ENCODE measurements at regions not wholly inside any gene's neighbourhood (a gene's known extent, or its start where the extent isn't known, plus 50 kb on each side); places are given as distances from the start of the nearest gene placed in this dataset.

DNA sequence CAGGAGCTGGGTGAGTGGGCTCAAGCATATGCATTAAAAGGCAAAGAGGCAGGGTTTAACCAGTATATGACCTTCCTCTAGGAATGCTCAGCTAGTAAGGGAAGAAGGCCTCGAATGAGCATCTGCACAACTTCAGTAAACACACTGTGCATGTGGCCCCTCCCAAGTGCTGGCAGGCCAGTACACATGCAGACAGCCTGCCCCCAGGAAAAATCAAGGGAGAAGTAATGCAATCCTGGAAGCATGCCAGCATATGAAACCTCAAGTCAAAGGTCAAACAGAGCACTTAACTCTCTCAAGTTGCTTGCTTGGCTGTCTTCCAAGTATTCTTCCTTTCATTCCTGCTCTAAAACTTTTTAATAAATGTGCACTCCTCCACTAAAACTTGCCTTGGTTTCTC lies 208.4 kb downstream of the ACTR3B start:
- Histone ChIP-seq H3K27me3 (ENCODE audit: insufficient read depth, low read length) (no peaks in the 10 kb centered on the region), H2AFZ (ENCODE audit: low read depth, low read length) (no peak overlapping the region), H3K4me1 (ENCODE audit: insufficient read depth, low read length) (no peaks in the 10 kb centered on the region), H3K9me3 (ENCODE audit: low read length) (no peaks in the 10 kb centered on the region), H3K4me3 (ENCODE audit: low read length) (no peak overlapping the region), H3K36me3 (ENCODE audit: insufficient read depth, low read length) (no peaks in the 10 kb centered on the region)

DNA sequence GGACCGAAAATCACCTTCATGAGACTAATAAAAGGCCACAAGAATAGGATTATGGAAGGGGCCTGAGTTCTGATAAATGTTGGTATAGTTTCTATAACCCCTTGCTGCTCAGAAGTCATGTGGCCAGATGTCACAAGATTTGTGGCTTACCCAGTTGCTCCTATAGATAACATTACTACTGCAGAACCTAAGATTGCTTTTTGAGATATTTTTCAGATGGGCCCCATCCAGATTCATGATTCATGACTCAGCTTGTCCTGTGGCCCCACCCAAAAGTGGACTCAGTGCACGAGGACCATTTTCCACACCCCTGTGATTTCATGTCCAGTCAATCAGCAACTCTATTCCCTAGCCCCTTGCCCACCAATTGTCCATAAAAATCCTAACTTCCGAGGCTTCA lies 209.0 kb downstream of the ACTR3B start:
- Histone ChIP-seq H3K27me3 (ENCODE audit: insufficient read depth, low read length) (no peaks in the 10 kb centered on the region), H3K9me3 (ENCODE audit: low read length) (no peaks in the 10 kb centered on the region), H3K4me3 (ENCODE audit: low read length) (no peak overlapping the region), H2AFZ (ENCODE audit: low read depth, low read length) (no peak overlapping the region), H3K36me3 (ENCODE audit: insufficient read depth, low read length) (no peaks in the 10 kb centered on the region), H3K4me1 (ENCODE audit: insufficient read depth, low read length) (no peaks in the 10 kb centered on the region)

GRCh38 chr7:152969335-152969734 lies 209.8 kb downstream of the ACTR3B start:
- Histone ChIP-seq H3K27me3 (ENCODE audit: insufficient read depth, low read length) (no peaks in the 10 kb centered on the region), H3K4me3 (ENCODE audit: low read length) (no peak overlapping the region), H3K4me1 (ENCODE audit: insufficient read depth, low read length) (no peaks in the 10 kb centered on the region), H3K9me3 (ENCODE audit: low read length) (no peaks in the 10 kb centered on the region), H3K36me3 (ENCODE audit: insufficient read depth, low read length) (no peaks in the 10 kb centered on the region), H2AFZ (ENCODE audit: low read depth, low read length) (no peak overlapping the region)

DNA sequence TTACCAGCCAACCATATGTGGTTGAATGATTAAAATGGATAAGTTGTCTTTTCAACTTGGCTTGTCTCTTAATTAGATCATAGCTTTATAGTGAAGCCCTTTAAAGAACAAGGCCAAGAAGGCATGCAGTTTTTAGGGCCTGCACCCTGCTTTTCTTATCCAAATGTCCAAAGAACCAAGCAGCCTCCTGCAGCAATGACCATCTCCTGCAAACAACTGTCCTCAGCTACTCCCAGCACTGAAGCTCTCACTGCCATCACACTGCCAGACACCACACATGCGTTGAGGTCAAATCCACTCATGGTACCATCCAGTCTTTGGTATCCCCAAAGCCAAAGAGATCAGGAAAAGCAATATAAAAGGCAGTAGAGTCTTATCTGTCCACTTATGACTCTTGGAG lies 210.3 kb downstream of the ACTR3B start:
- Histone ChIP-seq H3K9me3 (ENCODE audit: low read length) (no peaks in the 10 kb centered on the region), H3K36me3 (ENCODE audit: insufficient read depth, low read length) (no peaks in the 10 kb centered on the region), H3K4me1 (ENCODE audit: insufficient read depth, low read length) (peaks cover 3% of the 10 kb centered on the region), H3K4me3 (ENCODE audit: low read length) (no peak overlapping the region), H2AFZ (ENCODE audit: low read depth, low read length) (no peak overlapping the region), H3K27me3 (ENCODE audit: insufficient read depth, low read length) (no peaks in the 10 kb centered on the region)

DNA sequence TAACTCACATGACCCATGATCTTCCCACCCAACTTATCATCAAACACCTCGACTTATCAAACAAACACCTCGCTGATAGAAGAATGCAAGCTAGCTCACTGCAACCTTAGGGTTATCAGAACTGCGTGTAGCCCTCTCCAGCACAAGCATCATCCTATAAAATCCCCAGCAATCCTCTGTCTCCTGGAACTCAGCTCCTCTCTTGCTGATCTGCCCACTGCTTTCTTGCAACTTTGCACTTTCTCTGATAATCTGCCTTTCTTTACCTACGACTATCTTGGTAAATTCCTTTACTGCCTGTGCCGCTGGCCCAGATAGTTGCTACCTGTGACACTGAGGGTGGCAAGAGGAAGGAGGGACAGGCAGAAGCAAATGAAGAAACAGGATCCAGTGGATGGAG lies 210.9 kb downstream of the ACTR3B start:
- Histone ChIP-seq H3K4me3 (ENCODE audit: low read length) (no peak overlapping the region), H3K4me1 (ENCODE audit: insufficient read depth, low read length) (peaks cover 3% of the 10 kb centered on the region), H3K36me3 (ENCODE audit: insufficient read depth, low read length) (no peaks in the 10 kb centered on the region), H2AFZ (ENCODE audit: low read depth, low read length) (no peak overlapping the region), H3K9me3 (ENCODE audit: low read length) (no peaks in the 10 kb centered on the region), H3K27me3 (ENCODE audit: insufficient read depth, low read length) (no peaks in the 10 kb centered on the region)

- H3K9me3 ChIP-seq (ENCODE audit: low read length), result no peaks in the 10 kb centered on the region
- peaks cover 3% of the 10 kb centered on the region for H3K4me1 ChIP-seq (ENCODE audit: insufficient read depth, low read length)
- H3K4me3 ChIP-seq (ENCODE audit: low read length), result no peak overlapping the region
- no peak overlapping the region for H2AFZ ChIP-seq (ENCODE audit: low read depth, low read length)
- no peaks in the 10 kb centered on the region for H3K36me3 ChIP-seq (ENCODE audit: insufficient read depth, low read length)
- H3K27me3 ChIP-seq (ENCODE audit: insufficient read depth, low read length), result peaks cover 3% of the 10 kb centered on the region
These were observed 215.0 kb downstream of the ACTR3B start for GRCh38 chr7:152974577-152974976.

GRCh38 chr7:152975076-152975475 lies 215.5 kb downstream of the ACTR3B start:
- Histone ChIP-seq H3K36me3 (ENCODE audit: insufficient read depth, low read length) (no peaks in the 10 kb centered on the region), H3K4me3 (ENCODE audit: low read length) (no peak overlapping the region), H3K9me3 (ENCODE audit: low read length) (no peaks in the 10 kb centered on the region), H3K27me3 (ENCODE audit: insufficient read depth, low read length) (peaks cover 3% of the 10 kb centered on the region), H2AFZ (ENCODE audit: low read depth, low read length) (no peak overlapping the region), H3K4me1 (ENCODE audit: insufficient read depth, low read length) (peaks cover 3% of the 10 kb centered on the region)

DNA sequence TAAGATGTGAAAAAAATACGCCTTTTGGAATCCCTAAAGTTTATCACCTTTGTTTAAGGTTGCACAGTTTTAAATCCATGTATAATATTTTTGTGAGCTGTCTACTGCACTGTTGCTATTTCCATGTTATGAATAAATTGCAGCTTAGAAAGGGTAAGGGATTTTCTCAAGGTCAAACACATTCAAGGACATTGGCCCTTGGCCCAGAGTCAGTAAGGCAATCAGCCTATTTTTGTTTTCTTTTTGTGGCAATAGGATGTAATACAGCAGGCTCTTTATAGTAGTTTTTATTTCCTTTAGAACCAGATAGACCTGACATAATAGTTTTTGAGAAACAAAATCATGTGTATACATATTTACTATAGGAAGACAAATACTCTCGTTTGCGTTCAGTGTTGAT lies 219.8 kb downstream of the ACTR3B start:
- Histone ChIP-seq H3K4me3 (ENCODE audit: low read length) (no peak overlapping the region), H3K36me3 (ENCODE audit: insufficient read depth, low read length) (no peaks in the 10 kb centered on the region), H2AFZ (ENCODE audit: low read depth, low read length) (no peak overlapping the region), H3K4me1 (ENCODE audit: insufficient read depth, low read length) (peaks cover 4% of the 10 kb centered on the region), H3K9me3 (ENCODE audit: low read length) (no peaks in the 10 kb centered on the region), H3K27me3 (ENCODE audit: insufficient read depth, low read length) (peaks cover 3% of the 10 kb centered on the region)

GRCh38 chr7:152984421-152984820 lies 224.9 kb downstream of the ACTR3B start:
- Histone ChIP-seq H3K4me3 (ENCODE audit: low read length) (no peak overlapping the region), H3K9me3 (ENCODE audit: low read length) (no peaks in the 10 kb centered on the region), H3K4me1 (ENCODE audit: insufficient read depth, low read length) (peaks cover 14% of the 10 kb centered on the region), H2AFZ (ENCODE audit: low read depth, low read length) (no peak overlapping the region), H3K36me3 (ENCODE audit: insufficient read depth, low read length) (no peaks in the 10 kb centered on the region), H3K27me3 (ENCODE audit: insufficient read depth, low read length) (no peaks in the 10 kb centered on the region)

GRCh38 chr7:152986376-152986775 lies 226.8 kb downstream of the ACTR3B start:
- Histone ChIP-seq H3K36me3 (ENCODE audit: insufficient read depth, low read length) (no peaks in the 10 kb centered on the region), H3K9me3 (ENCODE audit: low read length) (no peaks in the 10 kb centered on the region), H2AFZ (ENCODE audit: low read depth, low read length) (no peak overlapping the region), H3K4me1 (ENCODE audit: insufficient read depth, low read length) (peaks cover 26% of the 10 kb centered on the region), H3K4me3 (ENCODE audit: low read length) (no peak overlapping the region), H3K27me3 (ENCODE audit: insufficient read depth, low read length) (no peaks in the 10 kb centered on the region)

GRCh38 chr7:152987656-152988055 lies 228.1 kb downstream of the ACTR3B start:
- H3K4me3 ChIP-seq (ENCODE audit: low read length), result no peak overlapping the region
- H3K4me1 ChIP-seq (ENCODE audit: insufficient read depth, low read length), result peaks cover 26% of the 10 kb centered on the region
- no peaks in the 10 kb centered on the region for H3K9me3 ChIP-seq (ENCODE audit: low read length)
- no peak overlapping the region for H2AFZ ChIP-seq (ENCODE audit: low read depth, low read length)
- H3K36me3 ChIP-seq (ENCODE audit: insufficient read depth, low read length), result no peaks in the 10 kb centered on the region
- H3K27me3 ChIP-seq (ENCODE audit: insufficient read depth, low read length), result no peaks in the 10 kb centered on the region

- H2AFZ ChIP-seq (ENCODE audit: low read depth, low read length), result no peak overlapping the region
- H3K27me3 ChIP-seq (ENCODE audit: insufficient read depth, low read length), result no peaks in the 10 kb centered on the region
- no peaks in the 10 kb centered on the region for H3K36me3 ChIP-seq (ENCODE audit: insufficient read depth, low read length)
- H3K4me3 ChIP-seq (ENCODE audit: low read length), result no peak overlapping the region
- H3K4me1 ChIP-seq (ENCODE audit: insufficient read depth, low read length), result peaks cover 22% of the 10 kb centered on the region
- no peaks in the 10 kb centered on the region for H3K9me3 ChIP-seq (ENCODE audit: low read length)
These were observed 230.4 kb downstream of the ACTR3B start for GRCh38 chr7:152989889-152990380.

DNA sequence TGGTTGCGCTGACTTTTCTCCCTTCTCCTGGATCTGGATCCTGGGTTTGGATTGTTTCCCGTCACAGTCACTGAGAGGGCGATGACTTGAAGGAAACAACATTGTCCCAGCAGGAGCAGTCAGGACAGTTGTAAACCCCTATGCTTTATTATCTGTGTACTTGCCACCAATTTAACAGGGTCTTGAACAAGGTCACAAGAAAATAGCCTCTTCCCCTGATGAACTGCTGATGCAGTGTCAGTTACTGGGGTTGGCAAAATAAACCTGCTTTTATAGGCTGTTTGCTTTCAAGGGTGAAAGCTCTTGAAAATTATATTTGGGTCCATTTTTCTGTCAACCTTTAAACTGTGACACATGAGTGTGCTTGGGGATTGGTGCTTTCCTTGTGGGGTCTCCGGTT lies 238.9 kb downstream of the ACTR3B start:
- H3K4me1 ChIP-seq (ENCODE audit: insufficient read depth, low read length), result peaks cover 5% of the 10 kb centered on the region
- no peaks in the 10 kb centered on the region for H3K36me3 ChIP-seq (ENCODE audit: insufficient read depth, low read length)
- H3K4me3 ChIP-seq (ENCODE audit: low read length), result no peak overlapping the region
- H3K9me3 ChIP-seq (ENCODE audit: low read length), result no peaks in the 10 kb centered on the region
- H3K27me3 ChIP-seq (ENCODE audit: insufficient read depth, low read length), result no peaks in the 10 kb centered on the region
- no peak overlapping the region for H2AFZ ChIP-seq (ENCODE audit: low read depth, low read length)

DNA sequence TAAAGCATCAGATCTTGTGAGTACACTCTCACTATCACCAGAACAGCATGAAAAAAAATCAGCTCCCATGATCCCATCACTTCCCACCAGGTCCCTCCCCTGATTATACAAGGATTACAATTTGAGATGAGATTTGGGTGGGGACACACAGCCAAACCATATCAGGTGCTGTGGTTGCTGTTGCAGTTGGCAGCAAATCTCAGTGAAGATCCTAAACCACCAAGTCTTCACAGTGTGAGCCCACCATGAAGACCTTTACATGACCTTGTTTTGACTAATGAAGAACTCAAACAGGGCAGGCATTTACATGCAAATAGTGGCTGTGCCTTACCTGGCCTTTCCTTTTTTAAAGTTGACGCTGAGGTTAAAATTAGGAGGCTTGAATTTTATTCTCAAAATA lies 242.6 kb downstream of the ACTR3B start:
- H2AFZ ChIP-seq (ENCODE audit: low read depth, low read length), result no peak overlapping the region
- H3K9me3 ChIP-seq (ENCODE audit: low read length), result no peaks in the 10 kb centered on the region

More for the DNA sequence above, 242.6 kb downstream of the ACTR3B start:
- H3K27me3 ChIP-seq (ENCODE audit: insufficient read depth, low read length), result no peaks in the 10 kb centered on the region
- H3K4me3 ChIP-seq (ENCODE audit: low read length), result no peak overlapping the region
- H3K4me1 ChIP-seq (ENCODE audit: insufficient read depth, low read length), result peaks cover 5% of the 10 kb centered on the region
- no peaks in the 10 kb centered on the region for H3K36me3 ChIP-seq (ENCODE audit: insufficient read depth, low read length)

All from neuron (in vitro differentiated cells).